Stimulated activated naive CD8-positive, alpha-beta T cell treated with anti-CD3 and anti-CD28 coated beads, Interleukin-15, Interleukin-2, amounts not matched to agents 100 ng/mL and 50 ng/mL, for 24 hours (primary cell): ENCODE measurements at regions not wholly inside any gene's neighbourhood (a gene's known extent, or its start where the extent isn't known, plus 50 kb on each side); places are given as distances from the start of the nearest gene placed in this dataset.

Experiments
- H3K27ac Mint-ChIP-seq: one replicate; pipeline ENCODE4 v1.8.0; 2021; ENCODE audit warnings: mild to moderate bottlenecking, mixed read lengths
- H3K27me3 Mint-ChIP-seq: one replicate; pipeline ENCODE4 v1.8.0; 2021; ENCODE audit warnings: mixed read lengths
- H3K36me3 Mint-ChIP-seq: one replicate; pipeline ENCODE4 v1.8.0; 2021; ENCODE audit warnings: low read depth, mixed read lengths
- H3K4me1 Mint-ChIP-seq: one replicate; pipeline ENCODE4 v1.8.0; 2021; ENCODE audit warnings: low read depth, mixed read lengths
- H3K4me3 Mint-ChIP-seq: one replicate; pipeline ENCODE4 v1.8.0; 2021; ENCODE audit warnings: mild to moderate bottlenecking, mixed read lengths
- H3K9me3 Mint-ChIP-seq: one replicate; pipeline ENCODE4 v1.8.0; 2021; ENCODE audit warnings: mixed read lengths

DNA sequence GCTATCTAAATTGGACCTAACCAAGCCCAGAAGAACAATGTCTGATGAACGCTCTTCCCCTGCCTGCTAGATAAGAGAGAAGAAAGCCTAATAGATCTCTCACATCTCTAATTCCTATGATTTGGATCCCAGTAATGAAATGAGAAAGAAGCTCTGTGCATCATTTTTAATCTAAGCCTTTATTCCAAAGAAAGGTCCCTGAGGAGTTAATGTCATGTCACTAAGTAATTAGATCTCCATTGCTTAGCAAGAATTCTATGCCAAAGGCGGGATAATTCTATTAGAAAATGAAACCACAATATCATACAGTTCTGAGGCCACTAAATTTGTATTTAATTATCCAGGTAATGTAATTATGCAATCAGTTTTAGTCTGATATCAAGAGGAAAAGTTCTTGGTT is 74.2 kb upstream of the TMEM260 start:
- no peak overlapping the region for H3K27ac Mint-ChIP-seq
- peaks cover 21% of the 10 kb centered on the region for H3K27me3 Mint-ChIP-seq
- H3K9me3 Mint-ChIP-seq: no peaks in the 10 kb centered on the region
- no peaks in the 10 kb centered on the region for H3K36me3 Mint-ChIP-seq
- no peaks in the 10 kb centered on the region for H3K4me1 Mint-ChIP-seq
- H3K4me3 Mint-ChIP-seq: no peak overlapping the region

DNA sequence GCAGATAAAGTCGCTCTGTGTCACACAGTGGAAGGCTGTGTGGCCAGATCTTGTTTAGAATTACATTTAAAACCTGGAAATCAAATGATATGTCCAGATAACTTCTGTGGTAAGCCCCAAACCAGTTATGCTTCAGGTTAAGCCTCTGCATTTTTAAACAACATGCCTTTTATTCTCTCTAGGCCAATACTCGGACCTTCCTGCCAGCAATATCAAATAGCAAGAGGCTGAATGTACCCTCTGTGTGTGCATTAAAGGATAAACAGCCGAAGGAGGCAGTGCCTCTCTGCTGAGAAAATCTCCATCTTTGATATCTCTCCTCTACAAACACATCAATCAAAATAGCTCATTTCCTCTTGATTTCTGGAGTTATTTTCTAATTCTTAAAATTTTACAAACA is 67.1 kb upstream of the TMEM260 start:
- peaks cover 16% of the 10 kb centered on the region for H3K4me1 Mint-ChIP-seq
- H3K27me3 Mint-ChIP-seq: peaks cover 19% of the 10 kb centered on the region
- H3K4me3 Mint-ChIP-seq: no peak overlapping the region
- no peaks in the 10 kb centered on the region for H3K9me3 Mint-ChIP-seq
- no peaks in the 10 kb centered on the region for H3K36me3 Mint-ChIP-seq
- H3K27ac Mint-ChIP-seq: no peak overlapping the region

DNA sequence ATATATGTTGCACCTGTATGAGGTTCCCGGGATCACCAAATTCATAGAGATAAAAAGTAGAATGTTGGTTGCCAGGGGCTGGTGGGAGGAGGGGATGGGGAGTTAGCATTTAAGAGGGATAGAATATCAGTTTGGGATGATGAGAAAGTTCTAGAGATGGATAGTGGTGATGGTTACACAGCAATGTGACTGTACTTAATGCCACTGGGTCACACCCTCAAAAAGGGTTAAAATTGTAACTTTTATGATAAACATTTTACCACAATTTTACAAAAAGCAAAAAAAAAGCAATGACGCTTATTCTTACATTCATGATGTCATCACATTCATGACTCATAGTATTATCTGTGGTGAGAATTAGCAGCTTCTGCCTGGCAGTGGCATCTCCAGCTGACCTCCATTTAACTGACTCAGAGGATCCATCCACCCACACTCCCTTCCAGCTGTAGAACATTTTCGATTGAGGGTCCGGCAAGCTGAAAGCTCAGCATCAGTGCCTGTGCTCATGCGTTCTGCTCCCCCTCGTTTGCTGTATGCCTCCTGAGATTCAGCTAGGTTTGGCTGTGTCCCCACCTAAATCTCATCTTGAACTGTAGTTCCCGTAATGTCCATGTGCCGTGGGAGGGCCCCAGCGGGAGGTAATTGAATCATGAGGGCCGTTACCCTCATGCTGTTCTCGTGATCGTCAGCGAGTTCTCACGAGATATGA is 64.8 kb upstream of the TMEM260 start:
- Mint-ChIP-seq H3K27ac (no peak overlapping the region), H3K4me3 (no peak overlapping the region), H3K9me3 (no peaks in the 10 kb centered on the region), H3K4me1 (peaks cover 16% of the 10 kb centered on the region), H3K36me3 (no peaks in the 10 kb centered on the region), H3K27me3 (peaks cover 26% of the 10 kb centered on the region)

DNA sequence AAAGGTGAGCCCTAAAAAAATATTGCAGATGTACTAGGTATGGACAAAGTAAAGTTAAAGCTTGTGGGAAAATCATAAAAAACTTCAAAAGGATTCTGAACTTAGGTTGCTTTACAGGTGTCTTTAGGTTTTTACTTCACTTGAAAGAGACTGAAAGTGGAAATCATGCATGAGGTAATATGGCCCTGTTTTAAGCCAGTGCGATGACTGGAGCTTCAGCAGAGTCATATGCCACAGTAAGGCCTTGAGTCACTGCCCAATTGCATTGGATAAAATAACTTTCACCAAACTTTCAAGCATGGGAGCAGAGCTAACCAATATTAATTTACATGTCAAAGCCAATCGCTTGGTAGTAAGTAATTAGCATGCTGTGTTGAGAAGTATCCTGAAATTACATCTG is 63.9 kb upstream of the TMEM260 start:
- H3K27ac Mint-ChIP-seq: no peak overlapping the region

DNA sequence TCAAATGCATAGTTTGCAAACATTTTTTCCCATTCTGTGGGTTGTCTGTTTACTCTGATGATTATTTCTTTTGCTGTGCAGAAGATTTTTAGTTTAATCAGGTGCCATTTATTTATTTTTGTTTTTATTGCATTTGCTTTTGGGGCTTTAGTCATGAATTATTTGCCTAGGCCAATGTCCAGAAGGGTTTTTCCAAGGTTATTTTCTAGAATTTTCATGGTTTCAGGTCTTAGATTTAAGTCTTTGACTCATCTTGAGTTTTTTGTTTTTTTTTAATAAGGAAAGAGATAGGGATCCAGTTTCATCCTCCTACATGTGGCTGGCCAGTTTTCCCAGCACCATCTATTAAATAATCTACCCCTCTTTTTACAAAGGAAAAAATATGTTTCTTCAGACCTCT is 57.2 kb upstream of the TMEM260 start:
- no peak overlapping the region for H3K4me3 Mint-ChIP-seq
- peaks cover 44% of the 10 kb centered on the region for H3K27me3 Mint-ChIP-seq
- H3K36me3 Mint-ChIP-seq: no peaks in the 10 kb centered on the region
- H3K27ac Mint-ChIP-seq: no peak overlapping the region
- no peaks in the 10 kb centered on the region for H3K9me3 Mint-ChIP-seq
- no peaks in the 10 kb centered on the region for H3K4me1 Mint-ChIP-seq

More for the DNA sequence above, 63.9 kb upstream of the TMEM260 start:
- Mint-ChIP-seq H3K4me1 (peaks cover 16% of the 10 kb centered on the region), H3K36me3 (no peaks in the 10 kb centered on the region), H3K27me3 (peaks cover 26% of the 10 kb centered on the region), H3K4me3 (no peak overlapping the region), H3K9me3 (no peaks in the 10 kb centered on the region)

- no peaks in the 10 kb centered on the region for H3K9me3 Mint-ChIP-seq
- no peaks in the 10 kb centered on the region for H3K4me1 Mint-ChIP-seq
- peaks cover 40% of the 10 kb centered on the region for H3K27me3 Mint-ChIP-seq
- H3K4me3 Mint-ChIP-seq: no peak overlapping the region
- H3K27ac Mint-ChIP-seq: no peak overlapping the region
- no peaks in the 10 kb centered on the region for H3K36me3 Mint-ChIP-seq
These were observed 54.5 kb upstream of the TMEM260 start for GRCh38 chr14:56524971-56525677.

- H3K36me3 Mint-ChIP-seq: no peaks in the 10 kb centered on the region
- no peak overlapping the region for H3K4me3 Mint-ChIP-seq
- H3K9me3 Mint-ChIP-seq: no peaks in the 10 kb centered on the region
- peaks cover 32% of the 10 kb centered on the region for H3K27me3 Mint-ChIP-seq
- H3K4me1 Mint-ChIP-seq: no peaks in the 10 kb centered on the region
- no peak overlapping the region for H3K27ac Mint-ChIP-seq
These were observed 50.7 kb upstream of the TMEM260 start for GRCh38 chr14:56528927-56529326.
